ELF-1 (cell line): ENCODE measurements at regions not wholly inside any gene's neighbourhood (a gene's known extent, or its start where the extent isn't known, plus 50 kb on each side); places are given as distances from the start of the nearest gene placed in this dataset.

Experiments
- DNase-seq: peaks from one replicate; pipeline ENCODE4 v3.0.0-alpha.2; 2016; ENCODE audit warnings: low read depth, low spot score

DNA sequence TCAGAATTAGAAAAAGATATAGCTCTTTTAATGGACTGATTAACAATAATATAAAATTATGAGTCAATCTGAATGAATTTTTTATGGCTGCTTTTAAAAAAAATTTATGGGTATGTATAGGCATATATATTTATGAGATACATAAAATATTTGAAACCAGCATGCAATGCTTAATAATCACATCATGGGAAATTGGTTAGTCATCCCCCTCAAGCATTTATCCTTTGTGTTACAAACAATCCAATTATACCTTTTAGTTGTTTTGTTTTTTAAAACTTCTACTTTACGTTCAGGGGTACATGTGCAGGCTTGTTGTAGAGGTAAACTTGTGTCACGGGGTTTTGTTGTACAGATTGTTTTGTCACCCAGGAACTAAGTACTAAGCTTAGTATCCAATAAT lies 63.4 kb upstream of the HMGCLL1 start:
- no peak for DNase-seq

DNA sequence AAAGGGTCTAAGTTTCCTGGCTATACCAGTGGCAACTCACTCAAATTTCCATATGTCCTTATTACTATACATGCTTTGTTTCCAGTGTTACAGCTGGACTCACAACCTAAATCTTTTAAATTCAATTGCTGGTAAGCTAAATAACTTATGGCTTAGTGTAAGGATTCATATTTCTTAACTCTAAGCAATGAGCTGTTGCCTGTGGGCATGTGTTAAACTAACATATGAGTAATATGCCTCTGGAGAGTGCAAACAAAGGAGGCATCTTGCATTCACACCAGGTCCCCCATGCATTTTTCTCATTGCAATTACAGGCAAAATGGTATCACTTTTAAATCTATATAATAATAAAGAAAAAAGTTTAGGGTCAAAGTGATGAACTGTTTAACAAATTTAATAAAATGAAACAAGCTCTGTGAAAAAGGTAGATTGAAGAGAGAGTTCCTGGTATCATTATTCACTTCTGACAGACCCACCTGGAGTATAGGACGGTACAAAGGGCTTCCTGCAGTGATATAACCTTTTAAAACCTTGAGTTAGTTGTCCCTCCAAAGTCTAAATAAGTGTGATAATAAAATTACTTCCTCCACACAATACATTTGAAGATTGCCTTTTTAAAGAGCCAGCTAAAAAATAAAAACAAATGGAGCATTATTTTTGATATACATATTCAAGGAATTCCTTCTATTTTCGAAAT lies 57.6 kb upstream of the HMGCLL1 start:
- no peak for DNase-seq

- DNase-seq, result no peak
Observed at GRCh38 chr6:55633471-55633870, 54.5 kb upstream of the HMGCLL1 start.

DNA sequence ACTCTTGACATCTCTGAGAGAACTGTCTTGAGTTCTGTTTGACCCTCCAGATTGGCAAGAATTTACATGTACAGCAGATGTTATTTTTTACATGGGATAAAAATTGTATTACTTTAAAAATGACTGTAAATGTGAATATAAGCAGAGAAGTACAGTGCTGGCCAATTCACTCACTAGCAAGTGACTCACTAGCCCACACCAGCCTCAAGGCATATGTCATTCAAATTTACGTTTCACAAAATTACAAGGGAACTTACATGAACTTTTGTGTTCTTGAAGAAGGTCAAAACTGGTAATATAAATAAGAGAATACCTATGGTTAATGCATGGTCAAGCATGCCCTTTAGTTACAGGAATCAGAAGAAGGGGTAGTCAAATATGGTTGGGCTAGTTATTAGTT lies 54.0 kb upstream of the HMGCLL1 start:
- DNase-seq, result no peak
